NCI-H146 treated with DMSO at 0.1 percent for 48 hours (cell line): ENCODE measurements at regions not wholly inside any gene's neighbourhood (a gene's known extent, or its start where the extent isn't known, plus 50 kb on each side); places are given as distances from the start of the nearest gene placed in this dataset.
"Not testable (repeated sequence)": the region's sequence is repeated elsewhere in the genome, so short reads cannot be mapped to it uniquely, and the experiment has no call there.

ENCODE experiments used
- DNase-seq: peaks from one replicate; lab custom pipeline; 2025; ENCODE audit not compliant: unreplicated experiment; lab: John Stamatoyannopoulos, UW

- DNase-seq: no peak
These were observed 914.2 kb upstream of the CDH6 start for GRCh38 chr5:30279237-30279636.

- no peak for DNase-seq
These were observed 926.5 kb upstream of the CDH6 start for GRCh38 chr5:30267026-30267425.

DNA sequence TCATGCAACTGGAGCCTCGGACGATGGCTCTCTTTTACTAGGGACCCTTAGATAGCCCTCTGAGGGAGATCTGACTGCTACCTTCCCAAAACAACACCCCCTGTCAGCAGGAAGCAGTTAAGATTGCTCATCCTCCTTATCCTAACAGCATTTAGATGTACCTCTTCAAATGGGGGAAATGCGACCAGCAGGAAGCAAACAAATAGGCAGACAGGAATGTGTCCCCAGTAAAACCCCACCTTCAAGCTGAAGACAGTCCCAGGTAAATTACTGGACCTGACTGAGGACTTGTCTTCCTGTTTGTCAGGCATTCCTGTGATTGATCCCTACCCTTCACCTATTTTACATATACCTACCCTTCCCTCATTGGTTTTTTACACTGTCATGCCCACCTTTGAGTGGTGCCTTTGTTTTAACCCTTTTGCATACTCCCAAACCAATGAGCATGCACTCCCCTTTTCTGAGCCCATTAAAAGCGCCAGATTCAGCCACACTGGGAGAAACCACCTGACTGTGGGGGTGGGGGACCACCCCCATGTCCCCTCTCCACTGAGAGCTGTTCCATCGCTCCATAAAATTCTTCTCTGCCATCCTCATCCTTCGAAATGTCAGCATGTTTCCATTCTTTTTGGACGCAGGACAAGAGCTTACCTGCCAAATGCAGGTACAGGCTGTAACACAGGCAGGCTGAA lies 954.0 kb upstream of the CDH6 start:
- no peak for DNase-seq

GRCh38 chr5:30237189-30237588 lies 956.3 kb upstream of the CDH6 start:
- no peak for DNase-seq

DNA sequence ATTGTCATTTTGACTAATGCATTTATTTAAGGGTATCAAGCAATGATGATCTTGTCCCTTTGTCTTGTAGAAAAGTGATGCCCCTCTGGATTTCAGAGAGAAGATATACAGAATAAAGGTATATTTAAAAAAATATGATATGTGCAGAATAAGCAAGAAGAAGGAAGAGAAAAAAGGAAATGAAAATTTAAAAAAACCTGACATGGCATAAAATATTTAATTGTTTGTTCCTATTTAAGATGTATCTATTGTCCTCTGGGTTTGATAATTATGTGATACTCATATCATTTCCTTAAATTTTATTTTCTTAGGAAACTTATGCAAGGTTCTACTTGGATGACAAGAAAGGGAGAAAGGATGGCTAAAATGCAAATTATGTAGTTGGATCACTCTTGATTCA lies 983.7 kb upstream of the CDH6 start:
- no peak for DNase-seq

GRCh38 chr5:30197662-30198061 lies 995.8 kb upstream of the CDH6 start:
- no peak for DNase-seq

DNA sequence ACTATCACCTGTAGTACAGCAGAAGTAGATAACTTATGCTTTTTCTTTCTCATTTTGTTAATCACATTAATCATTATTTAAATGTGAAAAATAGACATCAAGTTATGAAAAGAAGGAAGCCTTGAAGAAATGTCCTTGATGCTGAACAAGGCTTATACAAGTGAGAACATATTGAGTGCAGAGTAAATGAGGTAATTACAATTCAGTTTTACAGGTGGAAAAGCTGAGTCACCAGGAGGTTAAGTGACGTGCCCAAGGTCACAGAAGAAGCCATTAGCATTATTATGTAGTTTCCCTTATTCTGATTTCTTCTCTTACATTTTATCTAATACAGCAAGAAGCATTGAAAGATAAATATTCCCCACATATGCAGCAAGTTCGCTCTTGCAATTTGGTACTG lies 998.5 kb upstream of the CDH6 start:
- peak; percentile 93 for DNase-seq

- DNase-seq: peak; percentile 95
These were observed 998.9 kb upstream of the CDH6 start for GRCh38 chr5:30194595-30194994.

DNA sequence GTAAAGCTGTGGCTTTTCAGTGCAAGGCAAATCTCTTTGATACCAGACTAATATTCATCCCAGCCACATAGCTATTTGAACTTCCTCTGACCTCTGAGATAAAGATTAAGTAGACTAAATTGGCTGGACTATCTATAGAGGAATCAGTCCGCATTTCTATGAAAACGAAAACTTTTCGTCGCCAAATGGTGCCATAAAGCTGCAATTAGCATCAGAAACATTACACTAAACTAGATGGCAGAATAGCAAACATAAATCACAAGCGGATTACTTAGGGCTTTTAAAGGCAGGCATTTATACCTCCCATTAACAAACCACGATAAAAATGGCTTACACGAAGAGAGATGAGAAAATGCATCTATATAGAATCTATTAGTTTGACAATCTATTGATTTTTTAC lies 1009.7 kb upstream of the CDH6 start:
- no peak for DNase-seq

- no peak for DNase-seq
These were observed 1037.3 kb upstream of the CDH6 start for GRCh38 chr5:30156156-30156555.

- DNase-seq: no peak
These were observed 1041.1 kb upstream of the CDH6 start for GRCh38 chr5:30152431-30152830.

DNA sequence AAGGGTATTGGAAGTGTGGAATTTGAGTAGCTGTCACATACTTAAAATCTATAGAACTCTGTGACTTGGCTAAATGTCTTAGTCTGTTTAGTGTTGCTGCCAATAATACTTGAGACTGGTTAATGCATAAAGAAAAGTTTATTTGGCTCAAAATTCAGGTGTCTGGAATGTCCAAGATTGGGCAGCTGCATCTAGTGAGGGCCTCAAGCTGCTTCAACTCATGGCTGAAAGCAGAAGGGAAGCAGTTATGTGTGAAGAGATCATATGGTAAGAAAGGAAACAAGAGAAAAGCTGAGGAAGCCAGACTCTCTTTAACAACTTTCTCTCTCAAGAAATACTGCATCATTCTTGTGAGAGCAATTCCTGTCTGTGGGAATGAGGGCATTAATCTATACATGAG lies 1043.3 kb upstream of the CDH6 start:
- DNase-seq: no peak

- DNase-seq: no peak
These were observed 1044.0 kb upstream of the CDH6 start for GRCh38 chr5:30149526-30149925.

DNA sequence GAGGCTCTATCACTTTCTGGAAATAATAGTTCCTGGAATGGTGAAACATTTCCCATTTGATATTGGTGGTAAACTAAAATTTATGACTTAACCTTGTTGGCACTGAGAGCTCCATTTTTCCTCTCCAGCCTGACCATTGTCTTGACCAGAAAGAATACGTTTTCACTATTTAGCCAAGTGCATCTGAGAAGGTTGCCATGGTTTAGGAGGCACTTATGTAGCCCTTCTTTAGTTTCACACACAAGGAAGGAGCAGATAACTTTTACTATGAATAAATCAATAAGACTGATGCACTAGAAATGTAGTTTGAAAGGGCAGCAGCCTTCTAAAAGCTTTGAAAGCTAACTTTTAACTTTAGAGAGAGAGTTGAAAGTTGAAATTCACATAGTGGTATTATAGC lies 1045.5 kb upstream of the CDH6 start:
- no peak for DNase-seq

DNA sequence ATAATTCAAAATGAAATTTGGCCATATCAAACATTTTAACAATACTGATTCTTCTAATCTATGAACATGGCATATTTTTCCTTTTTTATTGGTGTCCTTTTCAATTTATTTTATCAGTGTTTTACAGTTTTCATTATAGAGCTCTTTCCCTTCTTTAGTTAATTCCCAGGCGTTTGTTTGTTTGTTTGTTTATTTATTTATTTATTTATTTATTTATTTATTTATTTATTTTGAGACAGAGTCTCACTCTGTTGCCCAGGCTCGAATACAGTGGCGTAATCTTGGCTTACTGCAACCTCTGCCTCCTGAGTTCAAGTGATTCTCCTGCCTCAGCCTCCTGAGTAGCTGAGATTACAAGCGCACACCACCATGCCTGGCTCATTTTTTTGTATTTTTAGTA lies 1049.4 kb upstream of the CDH6 start:
- not testable (repeated sequence) for DNase-seq

DNA sequence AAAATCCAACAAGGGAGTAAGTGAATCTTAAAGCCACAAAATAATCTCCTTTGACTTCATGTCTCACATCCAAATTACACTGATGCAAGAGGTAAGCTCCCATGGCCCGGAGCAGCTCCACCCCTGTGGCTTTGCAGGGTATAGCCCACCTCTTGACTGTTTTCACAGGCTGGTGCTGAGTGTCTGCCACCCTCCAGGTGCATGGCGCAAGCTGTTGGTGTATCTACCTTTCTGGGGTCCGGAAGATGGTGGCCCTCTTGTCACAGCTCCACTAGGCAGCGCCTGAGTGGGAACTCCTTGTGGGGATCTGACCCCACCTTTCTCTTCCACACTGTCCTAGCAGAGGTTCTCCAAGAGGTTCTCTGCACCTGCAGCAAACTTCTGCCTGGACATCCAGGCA lies 1051.1 kb upstream of the CDH6 start:
- DNase-seq: no peak

DNA sequence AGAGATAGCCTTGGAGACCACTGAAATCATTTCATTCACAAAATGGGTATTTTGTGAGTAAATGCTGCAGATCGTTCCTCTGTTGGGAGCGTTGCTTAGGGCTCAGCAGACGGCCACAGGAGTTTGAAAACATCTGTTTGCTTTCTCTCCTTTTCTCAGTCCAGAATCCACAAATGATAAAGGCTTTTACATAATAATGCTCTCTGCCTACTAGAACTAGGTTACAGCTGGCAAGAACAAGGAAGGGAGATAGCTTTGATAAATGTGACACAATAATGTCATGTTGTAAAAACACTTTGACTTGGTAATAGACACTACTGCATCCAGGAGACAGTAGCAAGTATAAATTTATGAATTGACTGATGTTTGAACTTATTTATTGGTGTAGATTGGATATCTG lies 1072.4 kb upstream of the CDH6 start:
- DNase-seq: no peak

- no peak for DNase-seq
These were observed 1076.4 kb upstream of the CDH6 start for GRCh38 chr5:30117135-30117534.

DNA sequence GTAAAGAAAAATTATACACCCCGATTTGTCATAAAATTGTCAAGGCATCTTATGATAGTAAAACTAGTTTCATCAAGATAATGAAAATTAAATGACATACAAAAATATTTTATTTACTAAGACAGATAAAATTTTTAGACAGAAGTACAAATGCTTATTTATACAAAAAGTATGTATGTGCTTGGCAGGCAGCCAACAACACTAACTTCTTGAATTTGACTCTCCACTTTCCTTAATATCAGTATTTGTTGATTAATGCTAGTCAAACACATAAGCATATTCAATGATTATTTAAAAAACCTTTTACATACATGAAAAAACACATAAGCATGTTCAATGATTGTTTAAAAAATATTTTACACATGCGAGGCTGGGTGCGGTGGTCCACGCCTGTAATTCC lies 1079.9 kb upstream of the CDH6 start:
- no peak for DNase-seq

- no peak for DNase-seq
These were observed 1080.6 kb upstream of the CDH6 start for GRCh38 chr5:30112867-30113266.

DNA sequence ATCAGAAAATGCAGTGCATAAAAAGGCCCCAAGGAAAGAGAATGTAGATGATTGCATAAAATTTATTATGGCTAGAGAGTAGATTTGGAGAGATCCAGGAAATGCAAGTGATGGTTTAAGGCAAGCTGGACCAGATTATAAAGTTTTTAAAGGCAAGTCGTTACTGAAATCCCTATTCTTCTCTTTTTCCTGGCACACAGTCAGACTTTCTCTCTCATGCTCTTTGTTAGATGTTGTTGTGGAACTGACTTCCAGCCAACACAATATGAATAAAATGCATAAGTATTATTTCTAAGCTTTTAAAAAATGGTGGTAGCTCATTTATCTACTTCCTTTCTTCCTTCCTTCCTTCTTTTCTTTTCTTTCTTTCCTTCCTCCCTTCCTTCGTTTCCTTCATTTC lies 1085.4 kb upstream of the CDH6 start:
- DNase-seq: no peak

GRCh38 chr5:30106596-30106995 lies 1086.9 kb upstream of the CDH6 start:
- no peak for DNase-seq

GRCh38 chr5:30104872-30105596 lies 1088.5 kb upstream of the CDH6 start:
- no peak for DNase-seq
